ENCODE measurements at regions not wholly inside any gene's neighbourhood (a gene's known extent, or its start where the extent isn't known, plus 50 kb on each side); places are given as distances from the start of the nearest gene placed in this dataset.

DNA sequence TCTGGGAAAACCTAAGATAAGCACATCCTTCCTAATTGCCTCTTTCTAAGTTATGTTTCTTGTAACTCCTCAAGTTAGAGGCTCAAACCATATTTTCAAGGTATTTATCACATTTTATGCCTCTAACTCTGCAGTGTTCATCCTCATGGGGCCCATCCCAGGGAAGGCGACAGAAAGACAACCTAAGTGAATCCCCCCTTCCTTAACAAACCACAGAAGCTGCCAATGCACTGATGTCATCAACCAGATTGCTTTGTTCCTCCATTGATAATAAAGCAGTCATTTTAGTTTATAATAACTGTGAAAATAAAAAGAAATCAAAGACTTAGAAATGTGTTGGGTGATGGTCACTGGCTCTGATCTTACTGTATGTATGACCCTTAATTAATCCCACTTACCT is 119.5 kb upstream of the TCF21 start:
- POLR2A ChIA-PET = no interaction called here
- Histone ChIP-seq H3K27me3 (ENCODE audit: control insufficient read depth in 2 of 2, insufficient read depth in 2 of 2, low read length in 2 of 2) (no peaks in the 10 kb centered on the region; a peak in 1 of 5 replicates), H3K9ac (ENCODE audit: insufficient read depth in 1 of 2, low read depth in 2 of 2, low read length in 2 of 2) (no peak overlapping the region), H3K27ac (ENCODE audit: extremely low read depth, low read depth, low read length) (no peak overlapping the region), H4K20me1 (replicated peaks; ENCODE audit: control insufficient read depth, insufficient read depth, low read length) (no peaks in the 10 kb centered on the region), H3K4me3 (no peak overlapping the region), H3K36me3 (ENCODE audit: control insufficient read depth, insufficient read depth, low read length) (no peaks in the 10 kb centered on the region), H2AFZ (ENCODE audit: low read depth, low read length) (no peak overlapping the region), H3K4me2 (ENCODE audit: insufficient read depth, low read length) (no peak overlapping the region), H3K9me3 (replicated peaks; ENCODE audit: control insufficient read depth, insufficient read depth, low read depth, low read length) (no peaks in the 10 kb centered on the region), H3K4me1 (replicated peaks in 1 of 2; ENCODE audit: control insufficient read depth in 2 of 2, insufficient read depth in 2 of 2, low read length in 2 of 2) (no peaks in the 10 kb centered on the region), H3K9me1 (ENCODE audit: control insufficient read depth, insufficient read depth, low read length) (no peaks in the 10 kb centered on the region), H3K79me2 (ENCODE audit: control insufficient read depth, insufficient read depth, low read length) (no peaks in the 10 kb centered on the region)
- no peak for ATAC-seq
- no peak for FAIRE-seq
- no TSS peak for BruUV-seq (replicated peaks)
- WGBS (ENCODE audit: insufficient coverage, low coverage, missing lambda C conversion rate) = 6% methylated on average over 1 of the region's 1 CpG
- intact Hi-C loops (cut with micrococcal nuclease) = no loop called here
- DNase-seq (ENCODE audit: extremely low read depth in 1 of 4, low spot score in 3 of 4) = no peak
- CTCF ChIA-PET (ENCODE audit: low intra/inter-chr PET ratio) = no interaction called here
- in situ Hi-C loops (cut with MboI) = no loop called here
- TF ChIP-seq ZNF282 (CRISPR knock-in tag; IDR thresholded peaks at IDR 0.05) = no peak
- TF ChIP-seq CBX3 (IDR thresholded peaks at IDR 0.05; ENCODE audit: borderline replicate concordance in 1 of 2, low read length in 2 of 2) = no peak
- no peak for TF ChIP-seq CBFA2T3 (IDR thresholded peaks at IDR 0.05)
- TF ChIP-seq ZNF589 (CRISPR knock-in tag; IDR thresholded peaks at IDR 0.05; ENCODE audit: low read depth) = no peak
- TF ChIP-seq ZNF23 (CRISPR knock-in tag; IDR thresholded peaks at IDR 0.05) = no peak
- TF ChIP-seq KDM4B (IDR thresholded peaks at IDR 0.05; ENCODE audit: borderline replicate concordance in 2 of 2, low read depth in 1 of 2) = no peak
- no peak for TF ChIP-seq NR3C1 (CRISPR knock-in tag; IDR thresholded peaks at IDR 0.05)
- TF ChIP-seq, protein P1, sequence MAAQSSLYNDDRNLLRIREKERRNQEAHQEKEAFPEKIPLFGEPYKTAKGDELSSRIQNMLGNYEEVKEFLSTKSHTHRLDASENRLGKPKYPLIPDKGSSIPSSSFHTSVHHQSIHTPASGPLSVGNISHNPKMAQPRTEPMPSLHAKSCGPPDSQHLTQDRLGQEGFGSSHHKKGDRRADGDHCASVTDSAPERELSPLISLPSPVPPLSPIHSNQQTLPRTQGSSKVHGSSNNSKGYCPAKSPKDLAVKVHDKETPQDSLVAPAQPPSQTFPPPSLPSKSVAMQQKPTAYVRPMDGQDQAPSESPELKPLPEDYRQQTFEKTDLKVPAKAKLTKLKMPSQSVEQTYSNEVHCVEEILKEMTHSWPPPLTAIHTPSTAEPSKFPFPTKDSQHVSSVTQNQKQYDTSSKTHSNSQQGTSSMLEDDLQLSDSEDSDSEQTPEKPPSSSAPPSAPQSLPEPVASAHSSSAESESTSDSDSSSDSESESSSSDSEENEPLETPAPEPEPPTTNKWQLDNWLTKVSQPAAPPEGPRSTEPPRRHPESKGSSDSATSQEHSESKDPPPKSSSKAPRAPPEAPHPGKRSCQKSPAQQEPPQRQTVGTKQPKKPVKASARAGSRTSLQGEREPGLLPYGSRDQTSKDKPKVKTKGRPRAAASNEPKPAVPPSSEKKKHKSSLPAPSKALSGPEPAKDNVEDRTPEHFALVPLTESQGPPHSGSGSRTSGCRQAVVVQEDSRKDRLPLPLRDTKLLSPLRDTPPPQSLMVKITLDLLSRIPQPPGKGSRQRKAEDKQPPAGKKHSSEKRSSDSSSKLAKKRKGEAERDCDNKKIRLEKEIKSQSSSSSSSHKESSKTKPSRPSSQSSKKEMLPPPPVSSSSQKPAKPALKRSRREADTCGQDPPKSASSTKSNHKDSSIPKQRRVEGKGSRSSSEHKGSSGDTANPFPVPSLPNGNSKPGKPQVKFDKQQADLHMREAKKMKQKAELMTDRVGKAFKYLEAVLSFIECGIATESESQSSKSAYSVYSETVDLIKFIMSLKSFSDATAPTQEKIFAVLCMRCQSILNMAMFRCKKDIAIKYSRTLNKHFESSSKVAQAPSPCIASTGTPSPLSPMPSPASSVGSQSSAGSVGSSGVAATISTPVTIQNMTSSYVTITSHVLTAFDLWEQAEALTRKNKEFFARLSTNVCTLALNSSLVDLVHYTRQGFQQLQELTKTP (IDR thresholded peaks at IDR 0.05; ENCODE audit: low read depth in 1 of 2, partially characterized antibody in 2 of 2) = no peak
- no peak for TF ChIP-seq ZNF584 (CRISPR knock-in tag; IDR thresholded peaks at IDR 0.05; ENCODE audit: low read depth)
- TF ChIP-seq, protein P2, sequence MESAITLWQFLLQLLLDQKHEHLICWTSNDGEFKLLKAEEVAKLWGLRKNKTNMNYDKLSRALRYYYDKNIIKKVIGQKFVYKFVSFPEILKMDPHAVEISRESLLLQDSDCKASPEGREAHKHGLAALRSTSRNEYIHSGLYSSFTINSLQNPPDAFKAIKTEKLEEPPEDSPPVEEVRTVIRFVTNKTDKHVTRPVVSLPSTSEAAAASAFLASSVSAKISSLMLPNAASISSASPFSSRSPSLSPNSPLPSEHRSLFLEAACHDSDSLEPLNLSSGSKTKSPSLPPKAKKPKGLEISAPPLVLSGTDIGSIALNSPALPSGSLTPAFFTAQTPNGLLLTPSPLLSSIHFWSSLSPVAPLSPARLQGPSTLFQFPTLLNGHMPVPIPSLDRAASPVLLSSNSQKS (CRISPR knock-in tag; IDR thresholded peaks at IDR 0.05) = no peak
- no peak for TF ChIP-seq GATAD2A (IDR thresholded peaks at IDR 0.05)
- TF ChIP-seq ZNF766 (CRISPR knock-in tag; conservative IDR thresholded peaks at IDR 0.05) = no peak
- TF ChIP-seq ZNF24 (IDR thresholded peaks at IDR 0.05) = no peak
- no peak for TF ChIP-seq PTTG1 (tag; IDR thresholded peaks at IDR 0.05; ENCODE audit: low read depth)
- no peak for TF ChIP-seq SNRNP70 (optimal IDR thresholded peaks at IDR 0.05; ENCODE audit: low read depth, low read length)
- no peak for TF ChIP-seq GTF2E2 (tag; IDR thresholded peaks at IDR 0.05)
- TF ChIP-seq, protein P3, sequence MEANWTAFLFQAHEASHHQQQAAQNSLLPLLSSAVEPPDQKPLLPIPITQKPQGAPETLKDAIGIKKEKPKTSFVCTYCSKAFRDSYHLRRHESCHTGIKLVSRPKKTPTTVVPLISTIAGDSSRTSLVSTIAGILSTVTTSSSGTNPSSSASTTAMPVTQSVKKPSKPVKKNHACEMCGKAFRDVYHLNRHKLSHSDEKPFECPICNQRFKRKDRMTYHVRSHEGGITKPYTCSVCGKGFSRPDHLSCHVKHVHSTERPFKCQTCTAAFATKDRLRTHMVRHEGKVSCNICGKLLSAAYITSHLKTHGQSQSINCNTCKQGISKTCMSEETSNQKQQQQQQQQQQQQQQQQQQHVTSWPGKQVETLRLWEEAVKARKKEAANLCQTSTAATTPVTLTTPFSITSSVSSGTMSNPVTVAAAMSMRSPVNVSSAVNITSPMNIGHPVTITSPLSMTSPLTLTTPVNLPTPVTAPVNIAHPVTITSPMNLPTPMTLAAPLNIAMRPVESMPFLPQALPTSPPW (CRISPR knock-in tag; IDR thresholded peaks at IDR 0.05) = no peak

Data from K562 (cell line).